HG03571 (cell line): ENCODE measurements at regions not wholly inside any gene's neighbourhood (a gene's known extent, or its start where the extent isn't known, plus 50 kb on each side); places are given as distances from the start of the nearest gene placed in this dataset.
"Not testable (repeated sequence)": the region's sequence is repeated elsewhere in the genome, so short reads cannot be mapped to it uniquely, and the experiment has no call there.

ENCODE experiments used
- ATAC-seq: cut with Tn5 transposase; IDR thresholded peaks from one replicate; pipeline ENCODE4 v1.9.1; 2021; ENCODE audit not compliant: unreplicated experiment

GRCh38 chr2:192498747-192499146 is 304.0 kb upstream of the TMEFF2 start:
- no peak for ATAC-seq

DNA sequence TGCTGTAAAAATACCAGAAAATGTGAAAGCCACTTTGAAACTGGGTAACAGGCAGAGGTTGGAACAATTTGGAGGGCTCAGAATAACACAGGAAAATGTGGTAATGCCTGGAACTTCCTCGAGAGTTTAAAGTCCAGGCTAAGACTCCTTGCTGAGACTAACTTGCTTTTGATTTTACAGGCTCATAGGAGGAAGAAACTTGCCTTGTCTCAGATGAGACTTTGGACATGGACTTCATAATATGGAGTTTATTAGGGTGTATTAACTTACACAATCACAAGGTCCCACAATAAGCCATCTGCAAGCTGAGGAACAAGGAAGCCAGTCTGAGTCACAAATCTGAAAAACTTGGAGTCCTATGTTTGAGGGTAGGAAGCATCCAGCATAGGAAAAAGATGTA is 293.4 kb upstream of the TMEFF2 start:
- ATAC-seq: not testable (repeated sequence)

GRCh38 chr2:192487636-192488035 is 292.9 kb upstream of the TMEFF2 start:
- no peak for ATAC-seq

DNA sequence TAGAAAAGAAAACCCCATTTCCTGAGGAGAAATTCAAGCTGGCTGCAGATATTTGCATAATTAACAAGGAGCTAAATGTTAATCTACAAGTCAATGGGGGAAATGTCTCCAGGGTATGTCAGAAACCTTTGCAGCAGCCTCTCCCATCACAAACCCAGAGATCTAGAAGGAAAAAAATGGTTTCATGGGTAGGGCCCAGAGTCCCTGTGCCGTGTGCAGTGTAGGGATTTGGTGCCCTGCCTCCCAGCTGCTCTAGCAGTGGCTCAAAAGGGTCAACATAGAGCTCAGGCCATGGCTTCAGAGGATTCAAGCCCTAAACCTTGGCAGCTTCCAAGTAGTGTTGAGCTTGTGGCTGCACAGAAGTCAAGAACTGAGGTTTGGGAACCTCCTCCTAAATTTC is 290.2 kb upstream of the TMEFF2 start:
- no peak for ATAC-seq

- ATAC-seq: no peak
These were observed 286.3 kb upstream of the TMEFF2 start for GRCh38 chr2:192480984-192481383.

GRCh38 chr2:192473331-192473730 is 278.6 kb upstream of the TMEFF2 start:
- ATAC-seq: no peak

GRCh38 chr2:192471982-192472381 is 277.2 kb upstream of the TMEFF2 start:
- no peak for ATAC-seq

DNA sequence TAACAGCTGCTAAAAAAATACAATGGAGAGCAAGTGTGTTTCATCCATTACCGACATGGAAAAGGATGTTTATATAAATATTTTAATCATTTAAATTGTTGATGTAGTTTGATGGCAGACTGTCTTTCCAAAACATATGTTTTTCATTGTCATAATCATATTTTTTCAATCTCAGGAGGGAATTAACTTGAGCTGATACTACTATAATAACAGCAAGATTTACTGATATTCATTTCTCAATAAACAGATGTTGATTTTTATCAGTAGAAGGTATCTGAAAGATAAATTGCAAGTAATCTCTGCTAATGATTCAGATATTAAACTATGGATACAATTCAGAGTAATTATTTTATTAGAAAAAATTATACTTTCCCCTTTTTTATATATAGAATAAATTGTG is 274.9 kb upstream of the TMEFF2 start:
- ATAC-seq: no peak

- no peak for ATAC-seq
These were observed 273.4 kb upstream of the TMEFF2 start for GRCh38 chr2:192467953-192468660.

- ATAC-seq: no peak
These were observed 270.4 kb upstream of the TMEFF2 start for GRCh38 chr2:192465141-192465540.

GRCh38 chr2:192459422-192459821 is 264.7 kb upstream of the TMEFF2 start:
- ATAC-seq: no peak

GRCh38 chr2:192448881-192449280 is 254.1 kb upstream of the TMEFF2 start:
- no peak for ATAC-seq

- no peak for ATAC-seq
These were observed 249.6 kb upstream of the TMEFF2 start for GRCh38 chr2:192444286-192444838.

GRCh38 chr2:192443831-192444230 is 249.1 kb upstream of the TMEFF2 start:
- ATAC-seq: no peak

- no peak for ATAC-seq
These were observed 243.5 kb upstream of the TMEFF2 start for GRCh38 chr2:192438239-192438638.

GRCh38 chr2:192437653-192438052 is 242.9 kb upstream of the TMEFF2 start:
- ATAC-seq: no peak

GRCh38 chr2:192424243-192424642 is 229.5 kb upstream of the TMEFF2 start:
- no peak for ATAC-seq

DNA sequence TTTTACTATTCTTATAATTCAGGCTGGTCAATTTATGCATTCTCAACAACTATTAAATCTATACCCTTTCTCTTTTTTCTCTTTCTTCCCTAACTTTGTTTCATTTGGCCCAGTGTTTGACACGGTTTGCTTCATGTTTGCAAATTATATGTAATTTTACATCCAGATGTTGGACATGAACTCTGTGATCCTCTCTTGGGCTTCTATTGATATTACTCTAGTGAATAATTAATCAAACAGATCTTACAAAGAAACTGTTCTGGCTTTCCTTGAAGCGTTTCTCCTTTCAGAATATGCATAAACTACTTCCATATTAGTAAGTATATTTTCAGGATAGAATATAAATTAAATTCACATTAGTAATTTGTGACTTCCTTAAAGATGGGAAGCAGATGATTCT is 225.1 kb upstream of the TMEFF2 start:
- ATAC-seq: no peak

DNA sequence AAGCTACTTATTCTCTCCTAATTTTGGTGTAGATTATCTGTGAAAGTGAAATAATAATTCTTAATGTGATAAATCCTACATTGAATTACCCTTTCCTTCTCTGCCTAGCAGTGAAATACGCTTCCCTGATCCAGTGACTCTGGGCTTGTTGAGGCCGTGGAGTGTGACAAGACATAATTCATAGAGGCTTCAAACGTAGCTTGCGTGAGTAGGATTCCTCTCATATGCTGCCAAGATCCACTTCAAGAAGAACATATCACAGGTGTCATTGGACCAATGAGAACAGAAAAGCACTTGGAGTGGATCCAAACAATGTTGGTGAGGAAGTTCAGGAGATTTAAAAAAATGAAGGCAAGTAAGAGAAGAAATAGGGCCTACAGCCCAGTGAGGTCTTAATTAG is 221.3 kb upstream of the TMEFF2 start:
- ATAC-seq: no peak

DNA sequence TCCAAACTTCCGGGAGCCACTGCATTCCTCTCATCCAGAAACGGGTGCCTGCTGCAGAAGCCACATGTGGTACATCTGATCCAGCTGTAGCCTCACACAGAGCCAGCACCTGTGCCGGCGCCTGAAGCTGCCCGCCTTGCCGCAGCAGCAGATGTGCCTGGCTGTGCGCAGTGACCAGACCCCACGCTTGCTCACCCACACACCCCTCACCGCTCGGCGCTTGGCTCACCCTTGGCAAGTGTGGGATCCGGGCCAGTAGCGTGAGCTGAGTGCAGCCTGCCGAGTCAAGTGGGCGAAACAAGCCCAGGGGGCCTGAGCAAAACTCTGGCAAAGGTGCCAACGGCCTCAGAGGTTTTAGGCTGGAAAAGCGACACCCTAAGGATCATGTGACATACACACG is 220.1 kb upstream of the TMEFF2 start:
- no peak for ATAC-seq

DNA sequence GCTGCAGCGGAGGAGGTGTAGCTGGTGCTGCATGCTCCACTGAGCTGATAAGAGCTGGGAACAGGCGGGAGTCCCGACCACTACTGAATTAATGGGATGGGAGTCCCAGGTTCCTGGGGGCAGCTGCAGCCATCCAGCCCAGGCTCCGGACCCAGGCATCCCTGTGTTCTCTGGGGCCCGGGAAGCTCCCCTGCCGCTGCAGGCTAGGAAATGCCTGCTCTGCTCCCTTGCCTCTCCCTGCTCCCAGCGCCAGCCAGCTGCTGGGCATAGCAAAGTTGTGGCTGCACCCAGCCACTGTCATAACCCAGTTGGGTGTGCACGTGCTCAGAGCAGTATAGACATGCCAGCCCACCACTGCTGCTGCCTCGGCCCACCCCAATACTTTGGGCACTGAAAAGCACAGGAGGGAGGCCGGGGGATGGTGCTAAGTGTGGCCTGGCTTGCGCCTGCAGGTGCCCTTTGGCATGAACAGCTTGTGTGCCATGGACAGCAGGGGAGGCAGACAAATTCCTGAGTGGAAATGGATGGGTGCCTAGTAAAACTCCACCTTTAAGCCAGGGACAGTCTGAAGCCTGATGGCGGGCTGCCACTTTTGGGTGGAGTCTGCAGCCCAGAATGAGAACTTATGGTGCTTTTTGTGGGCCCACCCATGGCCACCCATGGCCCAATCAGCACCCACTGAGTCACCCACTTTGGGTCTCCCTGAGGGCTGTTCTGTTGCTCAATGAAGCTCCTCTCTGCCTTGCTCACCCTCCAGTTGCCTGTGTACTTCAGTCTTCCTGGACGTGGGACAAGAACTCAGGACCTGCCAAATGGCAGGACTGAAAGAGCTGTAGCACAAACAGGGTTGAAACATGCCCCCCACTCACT is 219.3 kb upstream of the TMEFF2 start:
- no peak for ATAC-seq

DNA sequence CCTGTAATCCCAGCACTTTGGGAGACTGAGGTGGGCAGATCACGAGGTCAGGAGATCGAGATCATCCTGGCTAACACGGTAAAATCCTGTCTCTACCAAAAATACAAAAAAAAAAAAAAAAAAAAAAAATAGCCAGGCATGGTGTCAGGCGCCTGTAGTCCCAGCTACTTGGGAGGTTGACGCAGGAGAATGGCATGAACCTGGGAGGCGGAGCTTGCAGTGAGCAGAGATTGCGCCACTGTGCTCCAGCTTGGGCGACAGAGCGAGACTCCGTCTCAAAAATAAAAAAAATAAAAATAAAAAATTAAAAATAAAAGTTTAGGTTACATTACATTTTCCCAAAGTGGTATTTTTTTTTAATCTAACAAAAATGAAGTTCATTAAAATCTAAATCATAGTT is 218.1 kb upstream of the TMEFF2 start:
- not testable (repeated sequence) for ATAC-seq
